Gastrocnemius medialis (tissue), 4 donors: ENCODE measurements at regions not wholly inside any gene's neighbourhood (a gene's known extent, or its start where the extent isn't known, plus 50 kb on each side); places are given as distances from the start of the nearest gene placed in this dataset.

Experiments used
- ATAC-seq, 2 donors: fragments of 150-250 bp; one replicate each; pipeline ENCODE4 v1.9.1; 2016
- DNase-seq, 2 donors: peaks; one replicate each; pipeline ENCODE4 v3.0.0-alpha.2; 2019
- H3K27ac ChIP-seq, 4 donors: fragments of 200-600 bp; sonication (generic); 1 replicate in 1 of 4; 2 replicates in 3 of 4; pipeline ENCODE4 v1.5.1; 2016 to 2018; ENCODE audit warnings: mild to moderate bottlenecking in 2 of 4, moderate library complexity in 1 of 4
- H3K27me3 ChIP-seq, 3 donors: fragments of 200-600 bp; sonication (generic) in 2 of 3; 1 replicate in 1 of 3; 2 replicates in 2 of 3; pipeline versions ENCODE4 v1.5.1 to v1.6.0; 2016 to 2019; ENCODE audit warnings: mild to moderate bottlenecking in 1 of 3, moderate library complexity in 1 of 3
- H3K36me3 ChIP-seq, 2 donors: fragments of 200-600 bp; sonication (generic) in 1 of 2; one replicate each; pipeline ENCODE4 v1.5.1; 2017 to 2018
- H3K4me1 ChIP-seq, 2 donors: fragments of 200-600 bp; sonication (generic) in 1 of 2; one replicate each; pipeline ENCODE4 v1.5.1; 2016 to 2017; ENCODE audit warnings: mild to moderate bottlenecking in 2 of 2
- H3K4me3 ChIP-seq, 4 donors: fragments of 200-600 bp; sonication (generic) in 3 of 4; 1 replicate in 1 of 4; 2 replicates in 3 of 4; pipeline ENCODE4 v1.5.1; 2016 to 2019; ENCODE audit warnings: mild to moderate bottlenecking in 2 of 4
- H3K9me3 ChIP-seq, 3 donors: fragments of 200-600 bp; sonication (generic) in 2 of 3; 1 replicate in 1 of 3; 2 replicates in 2 of 3; pipeline ENCODE4 v1.5.1; 2016 to 2019
- POLR2A ChIP-seq, 2 donors: fragments of 450-650 bp; IDR thresholded peaks; one replicate each; pipeline ENCODE4 v1.6.1; 2017; ENCODE audit warnings: antibody characterized with exemption in 2 of 2, mild to moderate bottlenecking in 2 of 2, moderate library complexity in 2 of 2
- in situ Hi-C, 4 donors: fragments of 200-750 bp; cut with MboI; loops; one replicate each; pipeline versions ENCODE4 v1.15.0 to v1.8.0; 2017; ENCODE audit warnings: low sequenced_read_pairs in 4 of 4
- intact Hi-C: fragments of 100-400 bp; cut with DNase I; formaldehyde crosslinking; loops from one replicate; pipeline ENCODE4 v1.15.1; 2023; ENCODE audit warnings: low total_unique reads
- TF ChIP-seq, protein P1 (sequence below), 5 experiments: fragments of 450-650 bp in 3 of 5; fragments of 200-600 bp in 2 of 5; sonication (generic) in 2 of 5; IDR thresholded peaks in 4 of 5; conservative IDR thresholded peaks in 1 of 5; 1 replicate in 4 of 5; 2 replicates in 1 of 5; pipeline ENCODE4 v1.5.1; 2016 to 2019; ENCODE audit warnings: antibody characterized with exemption in 5 of 5, mild to moderate bottlenecking in 3 of 5, moderate library complexity in 3 of 5

DNA sequence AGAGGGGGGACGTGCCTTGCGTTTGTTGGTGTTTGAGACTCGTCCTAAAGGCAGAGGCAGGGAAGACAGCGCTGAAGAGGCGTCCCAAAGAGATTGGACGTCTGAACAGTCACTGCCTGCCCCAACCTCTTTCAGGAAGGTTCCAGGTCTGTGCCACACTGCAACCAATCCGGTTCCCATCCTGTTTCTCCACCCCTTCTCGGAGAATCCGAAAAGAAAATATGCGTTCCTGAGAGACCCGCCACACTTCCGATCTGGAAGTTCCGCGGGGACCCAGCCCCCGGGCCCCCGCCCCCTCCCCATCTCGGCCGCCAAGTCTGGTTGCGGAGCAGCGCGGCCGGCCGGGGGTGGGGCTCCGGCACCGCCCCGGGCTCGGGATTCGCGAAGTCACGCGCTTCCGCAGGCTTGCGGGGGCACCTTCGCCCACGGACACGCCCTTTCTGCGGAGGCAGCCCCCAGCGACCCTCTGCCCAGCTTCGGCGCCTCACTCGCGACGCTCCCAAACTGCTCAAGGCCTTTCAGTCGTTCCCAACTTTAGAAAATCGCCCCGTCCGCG, 124.5 kb upstream of the DPYD start:
- TF ChIP-seq, protein P1, sequence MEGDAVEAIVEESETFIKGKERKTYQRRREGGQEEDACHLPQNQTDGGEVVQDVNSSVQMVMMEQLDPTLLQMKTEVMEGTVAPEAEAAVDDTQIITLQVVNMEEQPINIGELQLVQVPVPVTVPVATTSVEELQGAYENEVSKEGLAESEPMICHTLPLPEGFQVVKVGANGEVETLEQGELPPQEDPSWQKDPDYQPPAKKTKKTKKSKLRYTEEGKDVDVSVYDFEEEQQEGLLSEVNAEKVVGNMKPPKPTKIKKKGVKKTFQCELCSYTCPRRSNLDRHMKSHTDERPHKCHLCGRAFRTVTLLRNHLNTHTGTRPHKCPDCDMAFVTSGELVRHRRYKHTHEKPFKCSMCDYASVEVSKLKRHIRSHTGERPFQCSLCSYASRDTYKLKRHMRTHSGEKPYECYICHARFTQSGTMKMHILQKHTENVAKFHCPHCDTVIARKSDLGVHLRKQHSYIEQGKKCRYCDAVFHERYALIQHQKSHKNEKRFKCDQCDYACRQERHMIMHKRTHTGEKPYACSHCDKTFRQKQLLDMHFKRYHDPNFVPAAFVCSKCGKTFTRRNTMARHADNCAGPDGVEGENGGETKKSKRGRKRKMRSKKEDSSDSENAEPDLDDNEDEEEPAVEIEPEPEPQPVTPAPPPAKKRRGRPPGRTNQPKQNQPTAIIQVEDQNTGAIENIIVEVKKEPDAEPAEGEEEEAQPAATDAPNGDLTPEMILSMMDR (IDR thresholded peaks at IDR 0.05 in 4 of 5, conservative IDR thresholded peaks at IDR 0.05 in 1 of 5) = no peak
- TF ChIP-seq POLR2A (IDR thresholded peaks at IDR 0.05) = no peak
- ATAC-seq = no peak
- Histone ChIP-seq H3K27ac (no peak overlapping the region), H3K9me3 (no peaks in the 10 kb centered on the region), H3K4me3 (peak overlapping the region; percentile 35 to 51 (median 40)), H3K27me3 (peaks cover 57 to 71% (median 66%) of the 10 kb centered on the region in 3 donors), H3K36me3 (no peaks in the 10 kb centered on the region), H3K4me1 (peaks cover 5 to 10% of the 10 kb centered on the region in 2 donors)
- in situ Hi-C loops = loop anchor here in 1 of 4 donors (25.0 kb wide), 1 partner anchor 1083 kb away; no protein-coding TSS in a partner anchor
- no peak for DNase-seq
- intact Hi-C loops = no loop called here

DNA sequence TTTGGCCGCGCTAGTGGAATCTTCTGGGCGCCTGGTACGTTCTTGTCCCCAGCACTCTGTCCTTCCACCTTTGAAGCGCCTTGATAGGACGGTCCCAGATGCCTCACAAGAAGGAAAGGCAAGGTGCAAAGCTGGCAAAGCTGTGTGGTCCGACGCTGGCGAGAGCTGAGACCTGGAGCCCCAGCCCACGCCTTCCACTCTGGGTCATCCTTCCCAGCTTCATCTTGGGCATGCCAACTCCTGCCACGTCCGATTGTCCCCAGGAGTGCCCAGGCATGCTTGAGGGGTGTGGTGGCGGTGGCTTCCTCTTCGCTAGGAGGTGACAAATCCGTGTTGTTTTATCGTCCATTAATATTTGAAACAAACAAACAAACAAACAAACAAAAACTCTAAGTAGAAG, 123.9 kb upstream of the DPYD start:
- TF ChIP-seq, protein P1 (IDR thresholded peaks at IDR 0.05 in 4 of 5, conservative IDR thresholded peaks at IDR 0.05 in 1 of 5) = no peak
- no peak for TF ChIP-seq POLR2A (IDR thresholded peaks at IDR 0.05)
- ATAC-seq (no peak), DNase-seq (no peak)
- peak overlapping the region in 3 of 4 donors; percentile 35 to 51 (median 42) for H3K4me3 ChIP-seq
- in situ Hi-C loops (loop anchor here in 1 of 4 donors (25.0 kb wide), 1 partner anchor 1082 kb away; no protein-coding TSS in a partner anchor), intact Hi-C loops (no loop called here)
- peaks cover 53 to 66% (median 61%) of the 10 kb centered on the region in 3 donors for H3K27me3 ChIP-seq
- no peak overlapping the region for H3K27ac ChIP-seq
- peaks cover 5 to 10% of the 10 kb centered on the region in 2 donors for H3K4me1 ChIP-seq
- no peaks in the 10 kb centered on the region for H3K36me3 ChIP-seq
- no peaks in the 10 kb centered on the region for H3K9me3 ChIP-seq

- ATAC-seq = no peak
- in situ Hi-C loops = loop anchor here in 1 of 4 donors (25.0 kb wide), 1 partner anchor 1082 kb away; no protein-coding TSS in a partner anchor
- intact Hi-C loops = no loop called here
These were observed 123.3 kb upstream of the DPYD start for GRCh38 chr1:98044071-98044697.

GRCh38 chr1:98035602-98036002, 114.8 kb upstream of the DPYD start:
- intact Hi-C loops = no loop called here
- DNase-seq (no peak), ATAC-seq (no peak)
- Histone ChIP-seq H3K27ac (no peak overlapping the region), H3K36me3 (no peaks in the 10 kb centered on the region), H3K9me3 (no peaks in the 10 kb centered on the region), H3K4me1 (no peaks in the 10 kb centered on the region), H3K4me3 (no peak overlapping the region), H3K27me3 (peaks cover 0 to 4% (median 0%) of the 10 kb centered on the region in 3 donors)
- in situ Hi-C loops = loop anchor here in 1 of 4 donors (25.0 kb wide), 1 partner anchor 1073 kb away; no protein-coding TSS in a partner anchor
- TF ChIP-seq POLR2A (IDR thresholded peaks at IDR 0.05) = no peak
- TF ChIP-seq, protein P1 (IDR thresholded peaks at IDR 0.05 in 4 of 5, conservative IDR thresholded peaks at IDR 0.05 in 1 of 5) = no peak

More at GRCh38 chr1:98044071-98044697, 123.3 kb upstream of the DPYD start:
- no peak for TF ChIP-seq POLR2A (IDR thresholded peaks at IDR 0.05)
- TF ChIP-seq, protein P1 (IDR thresholded peaks at IDR 0.05 in 4 of 5, conservative IDR thresholded peaks at IDR 0.05 in 1 of 5) = no peak
- Histone ChIP-seq H3K36me3 (no peaks in the 10 kb centered on the region), H3K27me3 (peaks cover 47 to 60% (median 55%) of the 10 kb centered on the region in 3 donors), H3K4me3 (no peak overlapping the region), H3K4me1 (peaks cover 5 to 10% of the 10 kb centered on the region in 2 donors), H3K9me3 (no peaks in the 10 kb centered on the region), H3K27ac (no peak overlapping the region)
- no peak for DNase-seq
